Osteocyte (in vitro differentiated cells): ENCODE measurements at regions not wholly inside any gene's neighbourhood (a gene's known extent, or its start where the extent isn't known, plus 50 kb on each side); places are given as distances from the start of the nearest gene placed in this dataset.
A peak's percentile ranks its signal among the peaks of the same experiment; 100 is the strongest.

Source experiments
- DNase-seq: peaks from one replicate; pipeline ENCODE4 v3.0.0; 2021; ENCODE audit warnings: mixed read lengths; ENCODE audit not compliant: unreplicated experiment; ENCODE audit errors: extremely low spot score
- H3K27ac Mint-ChIP-seq: one replicate; pipeline ENCODE4 v1.8.0; 2021; ENCODE audit warnings: mild to moderate bottlenecking, mixed read lengths; ENCODE audit not compliant: unreplicated experiment
- H3K27me3 Mint-ChIP-seq: one replicate; pipeline ENCODE4 v1.8.0; 2021; ENCODE audit warnings: mixed read lengths; ENCODE audit not compliant: unreplicated experiment
- H3K36me3 Mint-ChIP-seq: one replicate; pipeline ENCODE4 v1.8.0; 2021; ENCODE audit warnings: mixed read lengths; ENCODE audit not compliant: unreplicated experiment
- H3K4me1 Mint-ChIP-seq: one replicate; pipeline ENCODE4 v1.8.0; 2021; ENCODE audit warnings: mixed read lengths; ENCODE audit not compliant: unreplicated experiment
- H3K4me3 Mint-ChIP-seq: one replicate; pipeline ENCODE4 v1.8.0; 2021; ENCODE audit warnings: mild to moderate bottlenecking, moderate library complexity, mixed read lengths; ENCODE audit not compliant: unreplicated experiment
- H3K9me3 Mint-ChIP-seq: one replicate; pipeline ENCODE4 v1.8.0; 2021; ENCODE audit warnings: mixed read lengths; ENCODE audit not compliant: unreplicated experiment
- TF ChIP-seq, protein P1 (sequence below): fragments of 200-600 bp; sonication (generic); IDR thresholded peaks from 2 replicates; pipeline ENCODE4 v1.5.0; 2021; ENCODE audit warnings: antibody characterized with exemption, mild to moderate bottlenecking, moderate library complexity

DNA sequence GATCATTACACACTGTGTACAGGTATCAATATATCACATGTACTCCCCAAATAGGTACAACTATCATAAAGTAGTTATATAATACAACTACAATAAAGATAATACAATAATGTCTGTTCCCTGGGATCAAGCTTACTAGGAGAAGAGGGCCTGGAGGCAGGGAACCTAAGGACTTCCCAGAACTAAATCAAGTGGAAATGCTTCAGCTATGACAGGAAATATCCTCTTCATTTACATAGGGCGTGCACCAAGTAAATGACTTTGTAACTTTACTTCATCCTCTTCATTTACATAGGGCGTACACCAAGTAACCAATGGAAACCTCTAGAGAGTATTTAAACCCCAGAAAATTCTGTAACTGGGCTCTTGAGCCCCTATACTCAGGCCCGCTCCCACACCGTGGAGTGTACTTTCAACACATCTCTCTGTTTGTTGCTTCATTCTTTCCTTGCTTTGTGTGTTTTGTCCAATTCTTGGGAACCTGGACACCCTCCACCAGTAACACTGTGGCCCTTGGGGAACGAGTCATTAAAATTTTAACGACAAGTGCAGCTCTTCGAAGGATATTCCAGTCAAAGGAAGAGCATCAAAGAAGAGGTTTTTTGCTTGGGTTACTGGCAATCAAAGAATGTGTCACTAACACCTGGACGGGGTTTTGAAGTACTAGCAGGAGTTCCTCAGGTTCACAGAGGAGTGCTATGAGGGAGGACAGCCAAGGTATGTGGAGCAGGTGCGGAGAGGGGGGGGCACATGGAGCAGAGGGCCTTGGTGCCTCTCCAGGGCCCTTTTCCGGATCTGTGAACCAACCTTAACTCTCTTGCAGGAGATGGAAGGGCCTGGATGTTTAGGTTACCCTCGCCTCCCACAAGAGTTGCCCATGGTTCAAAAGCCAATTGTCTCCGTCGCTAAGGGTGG is 106.6 kb upstream of the DAP start:
- H3K36me3 Mint-ChIP-seq = no peaks in the 10 kb centered on the region
- H3K27me3 Mint-ChIP-seq = peaks cover 38% of the 10 kb centered on the region
- no peak for DNase-seq

DNA sequence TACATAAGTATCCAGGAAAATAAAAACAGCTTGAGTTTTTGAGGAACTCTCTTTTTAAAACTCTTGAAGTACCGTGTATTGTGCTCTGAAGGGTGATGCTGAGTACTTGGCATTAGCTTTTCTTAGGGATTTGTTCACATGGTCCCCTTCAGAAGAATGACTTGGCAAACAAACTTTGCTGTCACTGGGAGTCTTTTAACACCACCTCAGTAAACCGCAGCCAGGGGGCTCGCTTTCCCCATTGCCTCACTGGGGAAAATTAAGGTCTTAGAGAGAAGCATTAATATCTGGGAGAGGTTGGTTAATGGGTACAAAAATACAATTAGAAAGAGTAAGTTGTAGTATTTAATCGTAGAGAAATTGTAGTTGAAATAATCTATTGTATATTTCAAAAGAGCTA is 105.9 kb upstream of the DAP start:
- no peak for DNase-seq
- no peak overlapping the region for H3K4me3 Mint-ChIP-seq

More for the DNA sequence above, 106.6 kb upstream of the DAP start:
- Mint-ChIP-seq H3K27ac (no peak overlapping the region), H3K9me3 (no peaks in the 10 kb centered on the region), H3K4me1 (no peaks in the 10 kb centered on the region), H3K4me3 (no peak overlapping the region)
- TF ChIP-seq, protein P1, sequence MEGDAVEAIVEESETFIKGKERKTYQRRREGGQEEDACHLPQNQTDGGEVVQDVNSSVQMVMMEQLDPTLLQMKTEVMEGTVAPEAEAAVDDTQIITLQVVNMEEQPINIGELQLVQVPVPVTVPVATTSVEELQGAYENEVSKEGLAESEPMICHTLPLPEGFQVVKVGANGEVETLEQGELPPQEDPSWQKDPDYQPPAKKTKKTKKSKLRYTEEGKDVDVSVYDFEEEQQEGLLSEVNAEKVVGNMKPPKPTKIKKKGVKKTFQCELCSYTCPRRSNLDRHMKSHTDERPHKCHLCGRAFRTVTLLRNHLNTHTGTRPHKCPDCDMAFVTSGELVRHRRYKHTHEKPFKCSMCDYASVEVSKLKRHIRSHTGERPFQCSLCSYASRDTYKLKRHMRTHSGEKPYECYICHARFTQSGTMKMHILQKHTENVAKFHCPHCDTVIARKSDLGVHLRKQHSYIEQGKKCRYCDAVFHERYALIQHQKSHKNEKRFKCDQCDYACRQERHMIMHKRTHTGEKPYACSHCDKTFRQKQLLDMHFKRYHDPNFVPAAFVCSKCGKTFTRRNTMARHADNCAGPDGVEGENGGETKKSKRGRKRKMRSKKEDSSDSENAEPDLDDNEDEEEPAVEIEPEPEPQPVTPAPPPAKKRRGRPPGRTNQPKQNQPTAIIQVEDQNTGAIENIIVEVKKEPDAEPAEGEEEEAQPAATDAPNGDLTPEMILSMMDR = no peak

DNA sequence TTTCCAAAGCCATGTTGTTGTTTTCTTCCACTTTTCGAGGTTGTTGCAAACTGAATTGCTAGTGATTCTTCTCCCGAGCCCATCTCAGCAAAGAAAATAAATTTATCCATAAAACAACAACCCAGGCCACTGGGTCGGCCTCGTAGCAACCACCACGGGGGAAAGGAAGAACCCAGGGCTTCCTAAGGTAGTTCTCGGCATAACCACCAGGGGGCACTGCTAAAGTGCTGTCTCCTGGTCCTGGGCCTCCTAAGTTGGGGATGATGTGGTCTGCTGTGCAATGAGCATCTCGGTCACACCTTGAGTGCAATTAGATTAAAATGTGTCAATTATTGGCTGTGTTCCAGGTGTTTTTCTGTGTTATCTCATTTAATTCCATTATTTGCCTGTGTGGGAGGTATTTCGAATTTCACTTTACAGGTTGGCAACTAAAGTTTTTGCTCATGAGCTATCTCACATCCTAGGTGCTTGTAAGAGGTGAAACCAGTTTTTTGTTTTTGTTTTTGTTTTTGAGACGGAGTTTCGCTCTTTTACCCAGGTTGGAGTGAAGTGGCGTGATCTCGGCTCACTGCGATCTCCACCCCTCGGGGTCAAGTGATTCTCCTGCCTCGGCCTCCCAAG is 102.8 kb upstream of the DAP start:
- no peak for DNase-seq
- Mint-ChIP-seq H3K4me3 (no peak overlapping the region), H3K36me3 (no peaks in the 10 kb centered on the region), H3K4me1 (no peaks in the 10 kb centered on the region), H3K27ac (no peak overlapping the region), H3K27me3 (peaks cover 32% of the 10 kb centered on the region), H3K9me3 (peaks cover 7% of the 10 kb centered on the region)
- TF ChIP-seq, protein P1 = peak; percentile 76

More for the DNA sequence above, 105.9 kb upstream of the DAP start:
- TF ChIP-seq, protein P1 = no peak
- Mint-ChIP-seq H3K27me3 (peaks cover 40% of the 10 kb centered on the region), H3K4me1 (no peaks in the 10 kb centered on the region), H3K27ac (no peak overlapping the region), H3K36me3 (no peaks in the 10 kb centered on the region), H3K9me3 (no peaks in the 10 kb centered on the region)

DNA sequence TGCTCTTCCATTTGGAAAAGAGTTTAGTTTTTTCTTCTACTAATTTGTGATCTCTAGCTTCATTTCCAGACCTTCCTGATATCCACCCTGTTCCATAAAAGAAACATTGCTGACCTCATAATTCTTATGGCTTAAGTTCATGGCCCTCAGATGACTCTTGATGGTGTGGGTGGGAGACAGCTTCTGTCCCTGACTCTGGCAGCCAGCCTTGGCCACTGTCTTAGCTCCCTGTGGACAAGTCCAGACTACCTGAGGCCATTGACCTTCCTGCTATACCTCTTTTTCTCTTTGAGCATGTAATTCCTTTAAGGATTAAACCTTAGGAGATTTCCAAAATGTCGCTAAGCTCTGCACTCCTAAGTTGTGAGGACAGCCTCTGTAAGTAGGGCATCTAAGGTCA is 101.1 kb upstream of the DAP start:
- Mint-ChIP-seq H3K4me1 (peaks cover under 1% of the 10 kb centered on the region), H3K27ac (no peak overlapping the region), H3K36me3 (no peaks in the 10 kb centered on the region), H3K9me3 (peaks cover 7% of the 10 kb centered on the region), H3K4me3 (no peak overlapping the region), H3K27me3 (peaks cover 31% of the 10 kb centered on the region)
- DNase-seq = no peak
- TF ChIP-seq, protein P1 = no peak

DNA sequence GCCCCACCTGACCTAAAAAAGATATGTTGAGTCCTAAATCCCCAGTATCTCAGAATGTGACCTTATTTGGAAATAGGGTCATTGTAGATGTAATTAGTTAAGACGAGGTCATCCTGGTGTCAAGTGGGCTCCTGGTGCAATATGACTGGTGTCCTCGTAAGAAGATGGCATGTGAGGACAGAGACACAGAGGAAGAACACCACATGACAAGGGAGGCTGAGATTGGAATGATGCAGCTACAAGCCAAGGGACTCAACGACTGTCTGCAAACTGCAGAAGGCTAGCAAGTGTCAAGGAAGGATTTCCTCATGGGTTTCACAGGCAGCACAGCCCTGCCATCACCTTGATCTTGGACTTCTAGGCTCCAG is 100.4 kb upstream of the DAP start:
- TF ChIP-seq, protein P1 = no peak
- no peak for DNase-seq
- Mint-ChIP-seq H3K36me3 (no peaks in the 10 kb centered on the region), H3K27ac (no peak overlapping the region), H3K9me3 (peaks cover 7% of the 10 kb centered on the region), H3K4me3 (no peak overlapping the region), H3K4me1 (peaks cover 4% of the 10 kb centered on the region), H3K27me3 (peaks cover 24% of the 10 kb centered on the region)
